ENCODE measurements at regions not wholly inside any gene's neighbourhood (a gene's known extent, or its start where the extent isn't known, plus 50 kb on each side); places are given as distances from the start of the nearest gene placed in this dataset.

- no peak for DNase-seq (ENCODE audit: low read depth)
Measured at GRCh38 chr9:129343424-129344375, 165.6 kb upstream of the IER5L start.

GRCh38 chr9:129342591-129343423, 164.7 kb upstream of the IER5L start:
- no peak for DNase-seq (ENCODE audit: low read depth)

GRCh38 chr9:129341987-129342348, 163.9 kb upstream of the IER5L start:
- no peak for DNase-seq (ENCODE audit: low read depth)

GRCh38 chr9:129341171-129341986, 163.3 kb upstream of the IER5L start:
- no peak for DNase-seq (ENCODE audit: low read depth)

- no peak for DNase-seq (ENCODE audit: low read depth)
Measured at GRCh38 chr9:129340427-129341170, 162.5 kb upstream of the IER5L start.

GRCh38 chr9:129339539-129340157, 161.6 kb upstream of the IER5L start:
- no peak for DNase-seq (ENCODE audit: low read depth)

GRCh38 chr9:129338724-129339430, 160.8 kb upstream of the IER5L start:
- no peak for DNase-seq (ENCODE audit: low read depth)

- DNase-seq (ENCODE audit: low read depth): no peak
Measured at GRCh38 chr9:129337336-129338140, 159.5 kb upstream of the IER5L start.

GRCh38 chr9:129336601-129337331, 158.7 kb upstream of the IER5L start:
- no peak for DNase-seq (ENCODE audit: low read depth)

- DNase-seq (ENCODE audit: low read depth): no peak
Measured at GRCh38 chr9:129336130-129336528, 158.1 kb upstream of the IER5L start.

GRCh38 chr9:129335464-129336129, 157.5 kb upstream of the IER5L start:
- no peak for DNase-seq (ENCODE audit: low read depth)

GRCh38 chr9:129334105-129334935, 156.3 kb upstream of the IER5L start:
- DNase-seq (ENCODE audit: low read depth): no peak

- DNase-seq (ENCODE audit: low read depth): no peak
Measured at GRCh38 chr9:129333617-129334104, 155.6 kb upstream of the IER5L start.

GRCh38 chr9:129332581-129332980, 154.5 kb upstream of the IER5L start:
- DNase-seq (ENCODE audit: low read depth): no peak

- no peak for DNase-seq (ENCODE audit: low read depth)
Measured at GRCh38 chr9:129331772-129332500, 153.9 kb upstream of the IER5L start.

GRCh38 chr9:129331493-129331765, 153.4 kb upstream of the IER5L start:
- DNase-seq (ENCODE audit: low read depth): no peak
